GM23338 (cell line): ENCODE measurements at regions not wholly inside any gene's neighbourhood (a gene's known extent, or its start where the extent isn't known, plus 50 kb on each side); places are given as distances from the start of the nearest gene placed in this dataset.

Experiments
- ATAC-seq: fragments of 200-7000 bp; cut with Tn5 transposase; 3 replicates; pipeline ENCODE4 v1.9.1; 2020
- DNase-seq: peaks from one replicate; pipeline ENCODE4 v3.0.0-alpha.2; 2015; ENCODE audit warnings: low spot score
- H2AFZ ChIP-seq: fragments of 200-600 bp; sonication (generic); 2 replicates; pipeline ENCODE4 v1.8.0; 2016; ENCODE audit warnings: antibody characterized with exemption, mild to moderate bottlenecking, moderate library complexity
- H3F3A ChIP-seq: fragments of 200-600 bp; sonication (generic); replicated peaks from 2 replicates; pipeline ENCODE4 v1.8.0; 2017; ENCODE audit warnings: antibody characterized with exemption, mixed run types, low read depth
- H3K27ac ChIP-seq: fragments of 200-600 bp; sonication (generic); 2 replicates; pipeline ENCODE4 v1.6.1; 2016; ENCODE audit warnings: low read depth
- H3K27me3 ChIP-seq: fragments of 200-600 bp; sonication (generic); 2 replicates; pipeline ENCODE4 v1.8.0; 2016; ENCODE audit warnings: mild to moderate bottlenecking, mixed run types, moderate library complexity; ENCODE audit not compliant: insufficient read depth
- H3K36me3 ChIP-seq: fragments of 200-600 bp; sonication (generic); 2 replicates; pipeline ENCODE4 v1.8.0; 2016; ENCODE audit warnings: mild to moderate bottlenecking; ENCODE audit not compliant: insufficient read depth
- H3K4me1 ChIP-seq: fragments of 200-600 bp; sonication (generic); 2 replicates; pipeline ENCODE4 v1.8.0; 2016; ENCODE audit warnings: mild to moderate bottlenecking, moderate library complexity; ENCODE audit not compliant: insufficient read depth
- H3K4me2 ChIP-seq: fragments of 200-600 bp; sonication (generic); 2 replicates; pipeline ENCODE4 v1.7.1; 2017; ENCODE audit warnings: mixed run types
- H3K4me3 ChIP-seq: fragments of 200-600 bp; sonication (generic); 2 replicates; pipeline ENCODE4 v1.6.1; 2016; ENCODE audit warnings: mixed run types
- H3K79me2 ChIP-seq: fragments of 200-600 bp; sonication (generic); replicated peaks from 2 replicates; pipeline ENCODE4 v1.8.0; 2017; ENCODE audit warnings: mild to moderate bottlenecking; ENCODE audit not compliant: insufficient read depth
- H3K9me2 ChIP-seq: fragments of 200-600 bp; sonication (generic); 2 replicates; pipeline ENCODE4 v1.8.0; 2017; ENCODE audit not compliant: insufficient read depth
- H4K20me1 ChIP-seq: fragments of 200-600 bp; sonication (generic); replicated peaks from 2 replicates; pipeline ENCODE4 v1.8.0; 2017; ENCODE audit warnings: mild to moderate bottlenecking; ENCODE audit not compliant: insufficient read depth
- H3K27ac Mint-ChIP-seq: 2 replicates; pipeline ENCODE4 v1.8.0; 2020; ENCODE audit warnings: inconsistent platforms, mild to moderate bottlenecking, moderate library complexity, mixed read lengths
- H3K27me3 Mint-ChIP-seq: 3 replicates; pipeline ENCODE4 v1.8.0; 2022; ENCODE audit warnings: low read depth, mild to moderate bottlenecking, moderate library complexity, mixed read lengths, inconsistent platforms; ENCODE audit not compliant: insufficient read depth, poor library complexity
- H3K36me3 Mint-ChIP-seq: 3 replicates; pipeline ENCODE4 v1.8.0; 2021; ENCODE audit warnings: low read depth, mild to moderate bottlenecking, inconsistent platforms, moderate library complexity, mixed read lengths
- H3K4me1 Mint-ChIP-seq: 3 replicates; pipeline ENCODE4 v1.8.0; 2020; ENCODE audit warnings: mild to moderate bottlenecking, inconsistent platforms, mixed read lengths
- H3K4me3 Mint-ChIP-seq: 3 replicates; pipeline ENCODE4 v1.8.0; 2021; ENCODE audit warnings: moderate library complexity, mild to moderate bottlenecking, inconsistent platforms, mixed read lengths
- H3K9me3 Mint-ChIP-seq: 3 replicates; pipeline ENCODE4 v1.8.0; 2020; ENCODE audit warnings: moderate library complexity, mild to moderate bottlenecking, inconsistent platforms, mixed read lengths
- CTCF ChIP-seq, 2 experiments: fragments of 200-600 bp in 1 of 2; sonication (generic) in 1 of 2; conservative IDR thresholded peaks; 2 replicates each; pipeline versions ENCODE4 v1.5.1 to v1.6.1; 2016 to 2017; ENCODE audit warnings: antibody characterized with exemption in 2 of 2, low read depth in 2 of 2, mild to moderate bottlenecking in 2 of 2, moderate library complexity in 1 of 2
- EZH2 ChIP-seq: fragments of 200-600 bp; sonication (generic); IDR thresholded peaks from one replicate; pipeline ENCODE4 v1.8.0; 2017; ENCODE audit warnings: antibody characterized with exemption, mild to moderate bottlenecking, low read depth; ENCODE audit not compliant: unreplicated experiment
- EZH2phosphoT487 ChIP-seq: fragments of 200-600 bp; sonication (generic); IDR thresholded peaks from one replicate; pipeline ENCODE4 v1.8.1; 2018; ENCODE audit warnings: antibody characterized with exemption; ENCODE audit not compliant: unreplicated experiment
- JUNB ChIP-seq: IDR thresholded peaks from one replicate; pipeline ENCODE4 v1.6.1; 2016; ENCODE audit warnings: antibody characterized with exemption; ENCODE audit not compliant: unreplicated experiment
- NANOG ChIP-seq: IDR thresholded peaks from 2 replicates; pipeline ENCODE4 v1.6.1; 2016; ENCODE audit warnings: antibody characterized with exemption, borderline replicate concordance
- POLR2AphosphoS5 ChIP-seq: IDR thresholded peaks from 2 replicates; pipeline ENCODE4 v1.6.1; 2016; ENCODE audit warnings: antibody characterized with exemption, low read depth
- REST ChIP-seq: IDR thresholded peaks from one replicate; pipeline ENCODE4 v1.6.1; 2018; ENCODE audit warnings: antibody characterized with exemption; ENCODE audit not compliant: unreplicated experiment
- ZNF114 ChIP-seq: fragments of 250-450 bp; sonication (Bioruptor Pico); IDR thresholded peaks from 2 replicates; pipeline ENCODE4 v1.5.0; 2020; ENCODE audit warnings: mild to moderate bottlenecking, moderate library complexity
- ZNF331 ChIP-seq: fragments of 250-450 bp; sonication (Bioruptor Pico); IDR thresholded peaks from 2 replicates; pipeline ENCODE4 v1.5.0; 2020; ENCODE audit warnings: low read depth, mild to moderate bottlenecking, moderate library complexity

GRCh38 chr2:20144861-20145260 is 80.1 kb downstream of the SDC1 start (continued):
- TF ChIP-seq EZH2, result no peak
- no peak for TF ChIP-seq NANOG
- TF ChIP-seq REST, result no peak
- no peak for TF ChIP-seq JUNB
- TF ChIP-seq ZNF114, result no peak
- TF ChIP-seq EZH2phosphoT487, result no peak
- no peak for TF ChIP-seq CTCF (conservative IDR thresholded peaks at IDR 0.05; ENCODE audit: low read depth in 2 of 2)
- no peak for TF ChIP-seq POLR2AphosphoS5
- no peak for TF ChIP-seq ZNF331 (CRISPR knock-in tag)

- DNase-seq, result no peak
- H3K9me3 Mint-ChIP-seq, result no peaks in the 10 kb centered on the region
Observed at GRCh38 chr2:20144196-20144595, 80.7 kb downstream of the SDC1 start.

More at GRCh38 chr2:20144196-20144595, 80.7 kb downstream of the SDC1 start:
- Mint-ChIP-seq H3K4me1 (peaks cover 27% of the 10 kb centered on the region), H3K27ac (no peak overlapping the region), H3K27me3 (peaks cover 7% of the 10 kb centered on the region), H3K4me3 (no peak overlapping the region), H3K36me3 (no peaks in the 10 kb centered on the region)
- Histone ChIP-seq H3K4me2 (no peak overlapping the region), H3K9me2 (no peaks in the 10 kb centered on the region), H3F3A (no peaks in the 10 kb centered on the region), H3K4me3 (no peak overlapping the region), H4K20me1 (no peaks in the 10 kb centered on the region), H3K79me2 (no peaks in the 10 kb centered on the region), H2AFZ (no peak overlapping the region), H3K27ac (no peak overlapping the region), H3K27me3 (no peaks in the 10 kb centered on the region), H3K36me3 (no peaks in the 10 kb centered on the region), H3K4me1 (peaks cover 21% of the 10 kb centered on the region)
- ATAC-seq, result no peak
- TF ChIP-seq CTCF (conservative IDR thresholded peaks at IDR 0.05; ENCODE audit: low read depth in 2 of 2), result no peak
